T-helper 1 cell treated with Interleukin-12 subunit alpha and Interleukin-12 subunit beta and Interleukin-4 antibody, amounts not matched to agents 30 μg/mL and 1 μg/mL, for 36 hours (primary cell): ENCODE measurements at regions not wholly inside any gene's neighbourhood (a gene's known extent, or its start where the extent isn't known, plus 50 kb on each side); places are given as distances from the start of the nearest gene placed in this dataset.

Source experiments
- H3K27ac Mint-ChIP-seq: one replicate; pipeline ENCODE4 v1.8.0; 2021; ENCODE audit warnings: mild to moderate bottlenecking, mixed read lengths
- H3K27me3 Mint-ChIP-seq: one replicate; pipeline ENCODE4 v1.8.0; 2021; ENCODE audit warnings: low read depth, mixed read lengths
- H3K36me3 Mint-ChIP-seq: one replicate; pipeline ENCODE4 v1.8.0; 2021; ENCODE audit warnings: low read depth, mixed read lengths
- H3K4me1 Mint-ChIP-seq: one replicate; pipeline ENCODE4 v1.8.0; 2021; ENCODE audit warnings: low read depth, mixed read lengths
- H3K4me3 Mint-ChIP-seq: one replicate; pipeline ENCODE4 v1.8.0; 2021; ENCODE audit warnings: mild to moderate bottlenecking, moderate library complexity, mixed read lengths
- H3K9me3 Mint-ChIP-seq: one replicate; pipeline ENCODE4 v1.8.0; 2021; ENCODE audit warnings: mixed read lengths

DNA sequence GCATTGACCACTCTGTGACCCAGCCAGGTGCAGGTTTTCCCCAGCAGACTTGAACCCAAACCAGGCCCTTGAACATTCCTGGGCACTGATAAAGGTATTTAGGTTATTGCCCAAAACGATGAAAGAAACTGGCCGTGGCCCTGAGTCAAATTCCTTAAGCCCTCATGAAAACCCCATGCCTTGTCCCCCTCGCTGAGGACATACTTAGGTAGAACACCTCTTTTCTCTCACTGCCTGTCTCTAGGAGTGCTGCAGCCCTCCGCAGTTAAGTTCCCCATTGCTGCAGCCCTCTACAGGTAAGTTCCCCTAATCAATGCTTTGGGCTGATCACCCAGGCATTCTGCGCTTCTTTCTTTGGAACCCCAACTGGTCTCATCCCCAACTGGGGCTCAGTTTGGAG lies 961.6 kb downstream of the TBC1D22A start:
- Mint-ChIP-seq H3K4me3 (no peak overlapping the region), H3K4me1 (no peaks in the 10 kb centered on the region), H3K9me3 (no peaks in the 10 kb centered on the region), H3K27ac (no peak overlapping the region), H3K36me3 (no peaks in the 10 kb centered on the region), H3K27me3 (no peaks in the 10 kb centered on the region)

DNA sequence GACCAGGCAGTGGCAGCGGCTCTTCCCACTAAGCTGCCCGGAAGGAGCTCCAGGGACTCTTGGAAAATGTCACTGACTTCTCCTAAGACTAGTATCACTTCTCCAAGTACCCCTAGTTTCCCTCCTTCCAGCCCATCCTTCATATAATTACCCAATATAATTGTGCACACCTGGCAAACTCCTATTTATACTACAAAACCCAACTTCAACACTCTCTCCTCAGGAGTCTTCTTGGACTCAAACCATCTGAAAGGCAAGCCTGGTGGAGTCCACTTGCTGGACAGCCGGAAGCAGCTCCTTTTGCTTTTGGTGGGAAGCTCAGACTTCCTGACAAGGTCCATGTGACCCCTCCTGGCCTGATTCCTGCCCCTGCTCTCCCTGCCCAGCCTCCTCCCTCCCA lies 955.9 kb downstream of the TBC1D22A start:
- no peak overlapping the region for H3K27ac Mint-ChIP-seq
- no peaks in the 10 kb centered on the region for H3K9me3 Mint-ChIP-seq
- H3K36me3 Mint-ChIP-seq, result no peaks in the 10 kb centered on the region
- H3K27me3 Mint-ChIP-seq, result no peaks in the 10 kb centered on the region
- H3K4me1 Mint-ChIP-seq, result no peaks in the 10 kb centered on the region
- H3K4me3 Mint-ChIP-seq, result no peak overlapping the region

DNA sequence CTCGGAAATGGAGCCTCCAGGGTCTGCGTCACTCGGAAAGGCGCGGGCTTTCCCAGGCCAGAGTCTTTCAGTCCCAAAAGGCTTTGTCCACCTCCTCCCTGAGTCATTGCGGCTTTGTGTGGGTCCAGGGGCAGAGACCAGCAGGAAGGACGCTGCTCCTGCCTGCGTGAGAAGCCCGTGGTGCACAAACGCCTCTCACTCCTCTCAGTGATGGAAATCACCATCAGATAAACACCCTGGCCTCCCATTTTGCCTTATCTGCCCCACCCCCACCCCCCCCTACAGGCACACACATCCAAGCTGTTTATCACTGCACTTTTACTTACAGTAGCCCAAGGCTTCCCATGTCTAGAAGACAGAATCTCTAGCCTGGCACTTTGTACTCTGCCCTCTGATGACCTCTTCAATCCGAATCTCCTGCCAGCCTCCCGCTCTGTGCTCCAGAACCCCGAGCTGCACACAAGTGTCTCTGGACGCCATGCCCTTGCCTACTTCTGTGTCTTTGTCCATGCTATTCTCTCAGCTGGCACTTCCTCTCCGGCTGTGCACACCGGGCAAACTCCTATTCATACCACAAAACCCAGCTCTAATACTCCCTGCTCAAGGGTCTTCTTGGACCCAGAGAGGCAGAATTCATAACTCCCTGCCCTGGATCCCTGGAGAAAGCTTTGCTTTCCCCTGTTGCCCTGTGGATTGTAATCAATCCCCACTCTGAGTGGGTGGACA lies 954.6 kb downstream of the TBC1D22A start:
- Mint-ChIP-seq H3K9me3 (no peaks in the 10 kb centered on the region), H3K4me1 (no peaks in the 10 kb centered on the region), H3K27ac (no peak overlapping the region), H3K27me3 (no peaks in the 10 kb centered on the region), H3K36me3 (no peaks in the 10 kb centered on the region), H3K4me3 (no peak overlapping the region)

DNA sequence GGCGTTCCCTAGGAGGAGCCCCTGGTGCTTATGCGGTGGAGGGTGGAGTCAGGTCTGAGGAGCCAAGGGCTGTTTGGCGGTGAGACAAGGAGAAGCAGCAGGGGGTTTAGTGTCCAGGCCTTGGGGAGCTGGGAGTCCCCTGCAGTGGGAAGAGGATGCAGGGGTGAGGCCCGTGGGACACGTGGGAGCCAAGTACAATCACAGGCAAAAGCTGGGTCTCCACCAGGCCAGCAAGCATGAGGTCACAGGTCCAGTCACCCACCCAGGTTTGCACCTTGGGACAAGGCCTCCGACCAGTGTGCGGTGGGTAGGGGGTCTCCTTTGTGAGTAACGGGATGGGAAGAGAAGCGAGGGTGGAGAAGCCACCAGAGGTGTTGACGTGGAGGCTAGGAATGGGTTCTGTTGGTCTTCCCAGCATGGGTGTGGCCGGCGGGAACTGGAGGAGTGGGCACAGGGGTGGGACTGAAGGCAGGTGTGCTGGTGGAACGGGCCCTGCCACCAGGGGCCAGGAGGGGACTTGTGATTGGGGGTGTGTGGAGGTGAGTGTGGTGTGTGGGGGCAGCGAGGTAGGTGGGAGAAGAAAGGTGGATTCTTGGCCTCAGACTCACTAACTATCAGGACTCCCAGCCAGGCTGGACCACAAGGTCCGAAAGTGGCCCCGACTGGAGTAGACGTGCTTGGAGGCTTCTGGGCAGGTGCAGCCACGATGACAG lies 953.6 kb downstream of the TBC1D22A start:
- Mint-ChIP-seq H3K9me3 (no peaks in the 10 kb centered on the region), H3K27me3 (no peaks in the 10 kb centered on the region), H3K4me1 (no peaks in the 10 kb centered on the region), H3K27ac (no peak overlapping the region), H3K4me3 (no peak overlapping the region), H3K36me3 (no peaks in the 10 kb centered on the region)

DNA sequence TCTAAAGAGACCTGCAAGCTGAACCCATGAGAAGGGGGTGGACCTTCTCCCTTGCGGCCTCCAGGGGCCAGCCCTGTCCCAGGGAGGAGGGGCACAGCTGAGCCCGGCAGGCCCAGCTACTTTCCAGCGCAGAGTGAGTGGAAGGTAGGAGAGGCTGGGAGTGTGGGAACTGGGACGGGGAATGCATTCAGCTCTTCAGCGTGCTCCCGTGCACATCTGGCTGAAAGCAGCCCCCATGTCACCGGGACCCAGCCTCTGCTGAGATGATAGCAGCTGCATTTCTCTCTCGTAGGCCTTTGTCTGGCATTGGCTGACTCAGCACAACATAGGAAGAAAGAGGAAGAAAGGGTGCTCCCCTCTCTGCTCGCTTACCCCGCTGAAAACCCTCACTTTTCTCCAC lies 951.5 kb downstream of the TBC1D22A start:
- Mint-ChIP-seq H3K4me1 (no peaks in the 10 kb centered on the region), H3K4me3 (no peak overlapping the region), H3K27ac (no peak overlapping the region), H3K9me3 (no peaks in the 10 kb centered on the region), H3K27me3 (no peaks in the 10 kb centered on the region), H3K36me3 (no peaks in the 10 kb centered on the region)

DNA sequence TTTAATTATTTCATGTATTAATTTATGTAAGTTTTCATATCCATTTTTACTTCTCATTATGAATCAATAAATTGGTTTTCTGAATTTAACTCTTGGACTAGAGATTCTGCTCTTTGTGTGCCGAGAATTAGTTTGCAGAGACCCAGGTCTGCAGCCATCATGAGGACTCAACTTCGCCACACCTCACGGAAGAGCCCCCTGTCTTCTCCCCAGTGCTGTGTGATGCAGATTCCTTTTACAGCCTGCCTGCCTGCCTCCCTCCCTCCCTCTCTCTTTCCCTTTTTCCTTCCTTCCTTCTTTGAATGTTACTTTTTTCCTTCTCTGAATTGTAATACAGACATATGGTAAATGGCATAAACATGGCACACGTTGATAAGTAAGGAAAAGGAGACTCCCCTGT lies 947.7 kb downstream of the TBC1D22A start:
- H3K4me3 Mint-ChIP-seq, result no peak overlapping the region
- H3K27ac Mint-ChIP-seq, result no peak overlapping the region
- H3K4me1 Mint-ChIP-seq, result no peaks in the 10 kb centered on the region
- no peaks in the 10 kb centered on the region for H3K27me3 Mint-ChIP-seq
- no peaks in the 10 kb centered on the region for H3K9me3 Mint-ChIP-seq
- no peaks in the 10 kb centered on the region for H3K36me3 Mint-ChIP-seq

DNA sequence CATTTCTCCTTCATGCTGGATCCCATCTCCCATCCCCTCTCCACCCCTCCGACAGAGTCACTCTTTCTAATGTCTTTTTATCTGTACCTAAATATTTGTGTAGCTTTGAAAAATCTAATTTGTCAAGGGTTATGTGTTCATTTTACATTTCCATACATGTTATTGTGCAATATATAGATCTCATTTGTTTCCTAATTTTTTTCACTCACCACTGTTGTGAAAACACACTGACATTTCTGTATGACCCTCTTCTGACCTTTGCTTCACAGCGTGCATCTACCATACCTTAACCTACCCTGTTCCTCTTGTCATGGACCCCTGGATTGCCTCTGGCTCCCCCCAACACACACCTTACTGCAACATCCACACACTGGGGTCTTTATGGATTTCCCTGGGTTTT lies 942.9 kb downstream of the TBC1D22A start:
- H3K36me3 Mint-ChIP-seq, result no peaks in the 10 kb centered on the region

DNA sequence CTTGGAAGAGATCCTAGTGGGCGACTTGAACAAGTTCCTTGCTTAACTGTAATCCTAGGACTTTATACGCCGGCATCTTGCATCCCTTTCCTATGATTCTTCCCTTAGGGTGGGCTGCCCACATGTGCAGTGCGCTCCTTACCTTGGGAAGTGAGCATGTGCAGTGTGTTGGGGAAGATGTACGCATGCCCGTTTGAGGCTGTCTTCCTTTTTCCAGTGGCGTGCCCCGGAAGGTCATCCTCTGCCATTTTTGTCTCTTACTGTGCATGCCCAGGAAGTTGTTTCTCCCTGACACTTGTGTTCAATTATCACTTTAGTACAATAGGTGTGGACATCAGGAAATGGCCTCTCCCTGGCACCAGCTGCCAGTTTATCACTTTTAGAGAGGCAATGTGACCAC lies 936.5 kb downstream of the TBC1D22A start:
- Mint-ChIP-seq H3K9me3 (no peaks in the 10 kb centered on the region), H3K36me3 (no peaks in the 10 kb centered on the region), H3K27me3 (no peaks in the 10 kb centered on the region), H3K27ac (no peak overlapping the region), H3K4me1 (no peaks in the 10 kb centered on the region), H3K4me3 (no peak overlapping the region)

More for the DNA sequence above, 942.9 kb downstream of the TBC1D22A start:
- no peaks in the 10 kb centered on the region for H3K4me1 Mint-ChIP-seq
- H3K27ac Mint-ChIP-seq, result no peak overlapping the region
- no peaks in the 10 kb centered on the region for H3K27me3 Mint-ChIP-seq
- H3K9me3 Mint-ChIP-seq, result no peaks in the 10 kb centered on the region
- H3K4me3 Mint-ChIP-seq, result no peak overlapping the region

DNA sequence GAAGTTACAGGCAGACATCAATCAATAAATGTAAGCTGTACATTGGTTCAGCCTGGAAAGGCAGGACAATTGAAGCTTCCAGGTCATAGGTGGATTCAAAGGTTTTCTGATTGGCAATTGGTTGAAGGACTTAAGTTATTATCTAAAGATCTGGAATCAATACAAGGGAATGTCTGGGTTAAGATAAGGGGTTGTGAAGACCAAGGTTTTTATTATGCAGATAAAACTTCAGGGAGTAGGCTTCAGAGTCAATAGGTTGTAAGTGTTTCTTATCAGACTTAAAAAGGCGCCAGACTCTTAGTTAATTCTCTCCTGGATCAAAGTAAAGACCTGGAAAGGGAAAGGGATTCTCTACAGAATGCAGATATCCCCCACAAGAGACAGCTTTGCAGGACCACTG lies 935.4 kb downstream of the TBC1D22A start:
- Mint-ChIP-seq H3K27me3 (no peaks in the 10 kb centered on the region), H3K4me1 (no peaks in the 10 kb centered on the region), H3K4me3 (no peak overlapping the region), H3K36me3 (no peaks in the 10 kb centered on the region), H3K27ac (no peak overlapping the region), H3K9me3 (no peaks in the 10 kb centered on the region)

DNA sequence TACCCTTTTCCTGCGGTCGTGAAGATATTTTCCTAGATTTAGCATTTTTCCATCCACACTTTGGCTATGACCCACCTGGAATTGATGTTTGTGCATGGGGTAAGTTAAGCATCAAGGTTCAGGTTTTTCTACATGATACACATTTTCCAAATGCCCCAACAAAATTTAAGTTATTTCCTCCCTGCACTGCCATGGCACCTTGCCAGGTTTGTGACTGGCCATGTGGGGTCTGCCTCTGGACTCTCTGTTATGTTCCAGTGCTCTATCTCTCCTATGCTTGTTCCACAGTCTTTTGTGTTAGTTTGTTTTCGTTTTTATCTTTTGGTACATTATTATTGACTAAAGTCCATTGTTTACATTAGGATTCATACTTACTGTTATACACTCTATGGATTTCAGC lies 934.3 kb downstream of the TBC1D22A start:
- Mint-ChIP-seq H3K27ac (no peak overlapping the region), H3K4me1 (no peaks in the 10 kb centered on the region), H3K36me3 (no peaks in the 10 kb centered on the region), H3K27me3 (no peaks in the 10 kb centered on the region), H3K4me3 (no peak overlapping the region), H3K9me3 (no peaks in the 10 kb centered on the region)

DNA sequence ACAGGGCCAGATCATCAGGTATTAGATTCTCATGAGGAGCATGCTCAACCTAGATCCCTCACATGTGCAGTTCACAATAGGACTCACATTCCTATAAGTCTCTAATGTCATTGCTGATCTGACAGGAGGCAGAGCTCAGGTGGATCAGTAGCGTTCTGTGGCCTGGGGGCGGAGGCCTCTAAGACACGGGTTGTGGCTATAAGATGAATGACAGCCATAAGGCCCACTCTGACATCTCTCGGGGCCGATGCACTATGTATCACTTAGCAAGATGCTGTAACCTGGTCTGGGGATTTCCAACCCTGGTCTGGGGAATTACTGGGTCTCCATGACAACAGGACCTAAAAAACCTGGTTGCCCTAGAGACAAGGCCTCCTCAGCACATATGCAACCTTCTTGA lies 932.7 kb downstream of the TBC1D22A start:
- no peaks in the 10 kb centered on the region for H3K9me3 Mint-ChIP-seq
- no peak overlapping the region for H3K4me3 Mint-ChIP-seq
- H3K4me1 Mint-ChIP-seq, result no peaks in the 10 kb centered on the region
- no peaks in the 10 kb centered on the region for H3K36me3 Mint-ChIP-seq
- H3K27me3 Mint-ChIP-seq, result no peaks in the 10 kb centered on the region
- no peak overlapping the region for H3K27ac Mint-ChIP-seq

DNA sequence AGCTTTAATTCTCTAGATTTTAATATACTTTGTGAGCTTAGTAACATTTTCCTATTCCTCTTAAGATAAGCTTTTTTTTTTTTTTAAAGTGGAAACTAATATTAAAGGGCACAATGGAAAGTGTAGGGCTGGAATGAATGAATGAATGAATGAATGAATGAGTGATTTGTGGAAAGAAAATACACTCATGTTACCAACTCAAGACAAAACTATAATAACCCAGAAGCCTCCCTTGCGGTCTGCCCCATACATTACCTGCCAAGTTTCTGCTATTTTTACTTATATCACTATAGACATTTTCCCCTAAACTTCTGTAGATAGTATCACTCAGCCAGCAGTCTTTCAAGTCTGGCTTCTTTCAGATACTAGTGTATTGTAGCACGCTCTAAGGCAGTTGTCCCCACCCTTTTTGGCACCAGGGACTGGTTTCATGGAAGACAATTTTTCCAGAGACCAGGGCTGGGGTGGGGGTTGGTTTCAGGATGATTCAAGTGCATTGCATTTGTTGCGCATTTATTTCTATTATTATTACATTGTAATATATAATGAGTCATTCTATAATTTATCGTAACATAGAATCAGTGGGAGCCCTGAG lies 932.2 kb downstream of the TBC1D22A start:
- Mint-ChIP-seq H3K27ac (no peak overlapping the region), H3K9me3 (no peaks in the 10 kb centered on the region)

DNA sequence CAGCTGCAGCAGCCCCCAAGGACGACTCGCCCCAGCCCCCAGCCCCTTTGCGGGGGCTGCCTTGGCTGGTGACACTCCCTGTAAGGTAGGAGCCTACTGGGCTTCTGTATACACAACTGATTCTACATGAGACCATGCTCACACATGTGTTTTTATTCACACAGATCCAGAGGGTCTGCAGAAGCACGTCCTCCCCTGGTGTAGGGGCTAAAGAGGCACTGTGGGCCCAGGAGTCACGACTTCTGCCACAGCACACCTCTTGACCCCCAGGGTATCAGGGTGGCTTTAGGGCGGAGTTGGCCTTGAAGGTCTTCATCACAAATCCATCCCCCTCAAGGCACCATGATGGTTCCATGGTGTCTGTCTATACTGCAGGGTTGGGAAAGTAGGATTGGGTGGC lies 931.2 kb downstream of the TBC1D22A start:
- Mint-ChIP-seq H3K27me3 (no peaks in the 10 kb centered on the region), H3K36me3 (no peaks in the 10 kb centered on the region), H3K9me3 (no peaks in the 10 kb centered on the region), H3K4me1 (no peaks in the 10 kb centered on the region), H3K27ac (no peak overlapping the region), H3K4me3 (no peak overlapping the region)

More for the DNA sequence above, 932.2 kb downstream of the TBC1D22A start:
- Mint-ChIP-seq H3K4me1 (no peaks in the 10 kb centered on the region), H3K27me3 (no peaks in the 10 kb centered on the region), H3K4me3 (no peak overlapping the region), H3K36me3 (no peaks in the 10 kb centered on the region)

DNA sequence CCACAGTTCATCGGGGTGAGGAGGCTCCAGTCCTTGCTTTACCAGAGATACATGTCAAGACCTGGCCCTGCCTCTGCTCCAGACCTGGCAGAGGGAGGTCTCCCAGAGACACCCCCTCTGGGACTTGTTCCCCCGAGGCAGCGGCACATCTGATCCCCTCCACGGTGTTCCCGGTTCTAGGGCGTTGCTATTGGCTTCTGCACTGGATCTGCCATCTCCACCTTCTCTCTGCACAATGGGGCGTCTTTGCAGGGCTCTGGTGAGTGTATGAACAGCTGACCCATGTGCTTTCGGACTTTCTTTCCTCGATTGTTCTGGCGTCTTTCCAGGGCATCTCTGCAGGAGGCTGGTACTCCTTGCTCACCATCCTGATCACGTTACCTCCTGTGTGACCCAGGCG lies 930.4 kb downstream of the TBC1D22A start:
- Mint-ChIP-seq H3K4me1 (no peaks in the 10 kb centered on the region), H3K9me3 (no peaks in the 10 kb centered on the region), H3K4me3 (no peak overlapping the region), H3K36me3 (no peaks in the 10 kb centered on the region), H3K27me3 (no peaks in the 10 kb centered on the region), H3K27ac (no peak overlapping the region)
